GM04504 (cell line): ENCODE measurements at regions not wholly inside any gene's neighbourhood (a gene's known extent, or its start where the extent isn't known, plus 50 kb on each side); places are given as distances from the start of the nearest gene placed in this dataset.
A peak's percentile ranks its signal among the peaks of the same experiment; 100 is the strongest.
"Not testable (repeated sequence)": the region's sequence is repeated elsewhere in the genome, so short reads cannot be mapped to it uniquely, and the experiment has no call there.

ENCODE experiments used
- DNase-seq: peaks from one replicate; pipeline ENCODE4 v3.0.0-alpha.2; 2012; ENCODE audit warnings: low read depth

- DNase-seq = no peak
Observed at GRCh38 chr7:149604521-149604920, 106.9 kb upstream of the ZNF746 start.

- not testable (repeated sequence) for DNase-seq
Observed at GRCh38 chr7:149600669-149601330, 103.2 kb upstream of the ZNF746 start.

- DNase-seq = no peak
Observed at GRCh38 chr7:149599636-149600206, 102.1 kb upstream of the ZNF746 start.

- DNase-seq = no peak
Observed at GRCh38 chr7:149598721-149599308, 101.2 kb upstream of the ZNF746 start.

GRCh38 chr7:149597789-149598188 lies 100.2 kb upstream of the ZNF746 start:
- DNase-seq = not testable (repeated sequence)

GRCh38 chr7:149595541-149595940 lies 97.9 kb upstream of the ZNF746 start:
- no peak for DNase-seq

- DNase-seq = no peak
Observed at GRCh38 chr7:149595078-149595477, 97.5 kb upstream of the ZNF746 start.

- no peak for DNase-seq
Observed at GRCh38 chr7:149588930-149589329, 91.3 kb upstream of the ZNF746 start.

GRCh38 chr7:149586646-149587645 lies 89.3 kb upstream of the ZNF746 start:
- peak; percentile 36 for DNase-seq

- no peak for DNase-seq
Observed at GRCh38 chr7:149584530-149584929, 86.9 kb upstream of the ZNF746 start.

GRCh38 chr7:149584009-149584408 lies 86.4 kb upstream of the ZNF746 start:
- no peak for DNase-seq

GRCh38 chr7:149580328-149580727 lies 82.7 kb upstream of the ZNF746 start:
- no peak for DNase-seq

- DNase-seq = not testable (repeated sequence)
Observed at GRCh38 chr7:149579365-149579764, 81.8 kb upstream of the ZNF746 start.

GRCh38 chr7:149574428-149574827 lies 76.8 kb upstream of the ZNF746 start:
- DNase-seq = not testable (repeated sequence)

GRCh38 chr7:149573519-149573918 lies 75.9 kb upstream of the ZNF746 start:
- no peak for DNase-seq

- not testable (repeated sequence) for DNase-seq
Observed at GRCh38 chr7:149572920-149573319, 75.3 kb upstream of the ZNF746 start.

GRCh38 chr7:149570784-149571183 lies 73.2 kb upstream of the ZNF746 start:
- no peak for DNase-seq

GRCh38 chr7:149569726-149570422 lies 72.3 kb upstream of the ZNF746 start:
- DNase-seq = no peak

- no peak for DNase-seq
Observed at GRCh38 chr7:149569025-149569725, 71.6 kb upstream of the ZNF746 start.

GRCh38 chr7:149568218-149568617 lies 70.6 kb upstream of the ZNF746 start:
- DNase-seq = no peak

- DNase-seq = no peak
Observed at GRCh38 chr7:149566103-149566502, 68.5 kb upstream of the ZNF746 start.
